ENCODE measurements at regions not wholly inside any gene's neighbourhood (a gene's known extent, or its start where the extent isn't known, plus 50 kb on each side); places are given as distances from the start of the nearest gene placed in this dataset.

GRCh38 chr6:163946437-163946836 lies 531.9 kb downstream of the QKI start:
- no TSS peak for BruUV-seq (replicated peaks)
- Histone ChIP-seq H4K8ac (ENCODE audit: low read depth in 2 of 2, low read length in 2 of 2) (no peak overlapping the region), H3K56ac (ENCODE audit: extremely low read depth, insufficient read depth, low read length) (no peak overlapping the region), H3K27me3 (ENCODE audit: control insufficient read depth, insufficient read depth, low read length) (no peaks in the 10 kb centered on the region), H3K9me1 (ENCODE audit: insufficient read depth, low read length) (no peaks in the 10 kb centered on the region), H3K9me3 (ENCODE audit: control insufficient read depth, insufficient read depth, low read length) (no peaks in the 10 kb centered on the region), H2BK20ac (ENCODE audit: low read depth, low read length) (no peak overlapping the region), H3K9ac (ENCODE audit: low read depth, low read length) (no peak overlapping the region), H2AK5ac (ENCODE audit: low read depth, low read length) (no peak overlapping the region), H3K27ac (ENCODE audit: insufficient read depth, low read length) (no peak overlapping the region), H3K4me2 (ENCODE audit: low read depth, low read length) (no peak overlapping the region), H3K23ac (ENCODE audit: low read depth, low read length) (no peak overlapping the region), H3K4me1 (ENCODE audit: control insufficient read depth, insufficient read depth, low read length) (peaks cover 2% of the 10 kb centered on the region; the same call in 1 of the 2 replicates), H3K36me3 (ENCODE audit: control insufficient read depth, insufficient read depth, low read length) (no peaks in the 10 kb centered on the region), H3K79me1 (ENCODE audit: low read depth in 1 of 2, low read length in 2 of 2) (no peaks in the 10 kb centered on the region), H3K14ac (replicated peaks; ENCODE audit: low read depth, low read length) (no peak overlapping the region), H2AK9ac (replicated peaks; ENCODE audit: low read depth, low read length, poor library complexity) (no peak overlapping the region), H3K4me3 (ENCODE audit: insufficient read depth, low read depth, low read length) (no peak overlapping the region), H3K4ac (ENCODE audit: low read depth, low read length) (no peak overlapping the region), H2BK5ac (ENCODE audit: low read depth, low read length, poor library complexity, severe bottlenecking) (no peak overlapping the region), H3K18ac (ENCODE audit: low read depth, low read length) (no peak overlapping the region), H4K5ac (ENCODE audit: low read depth, low read length) (no peak overlapping the region), H2BK15ac (ENCODE audit: low read depth, low read length) (no peak overlapping the region), H2AFZ (replicated peaks; ENCODE audit: low read length, poor library complexity) (no peak overlapping the region), H4K20me1 (ENCODE audit: insufficient read depth, low read length) (no peaks in the 10 kb centered on the region), H4K91ac (ENCODE audit: insufficient read depth, low read depth, low read length) (no peak overlapping the region), H2BK120ac (ENCODE audit: low read depth, low read length) (no peak overlapping the region)
- dilution Hi-C loops (cut with HindIII; ENCODE audit: low sequenced_read_pairs, unreplicated experiment) = no loop called here
- in situ Hi-C loops (cut with MboI; ENCODE audit: low sequenced_read_pairs) = no loop called here
- DNase-seq = no peak
- TF ChIP-seq SMC3 (IDR thresholded peaks at IDR 0.05; ENCODE audit: low read depth, low read length) (no peak), BHLHE40 (IDR thresholded peaks at IDR 0.05; ENCODE audit: low read depth, low read length) (no peak), NFE2L2 (IDR thresholded peaks at IDR 0.05; ENCODE audit: low read depth, low read length) (no peak), POLR2A (IDR thresholded peaks at IDR 0.05; ENCODE audit: low read depth, low read length) (no peak), ELK1 (IDR thresholded peaks at IDR 0.05; ENCODE audit: borderline replicate concordance, low read depth, low read length) (no peak), MAFK (IDR thresholded peaks at IDR 0.05; ENCODE audit: low read depth, low read length) (no peak), CEBPB (IDR thresholded peaks at IDR 0.05; ENCODE audit: low read depth, low read length) (no peak), MXI1 (IDR thresholded peaks at IDR 0.05; ENCODE audit: borderline replicate concordance, low read depth, low read length) (no peak), CHD1 (IDR thresholded peaks at IDR 0.05; ENCODE audit: low read depth, low read length) (no peak), MAZ (IDR thresholded peaks at IDR 0.05; ENCODE audit: borderline replicate concordance, low read depth, low read length) (no peak), FOS (IDR thresholded peaks at IDR 0.05; ENCODE audit: low read depth, low read length) (no peak), RAD21 (IDR thresholded peaks at IDR 0.05; ENCODE audit: low read length) (no peak)
- intact Hi-C loops (cut with micrococcal nuclease) = loop anchor here (2.0 kb wide), 1 partner anchor 58 kb away; no protein-coding TSS in a partner anchor
- ChIA-PET CTCF (interaction anchor here (0.9 kb wide), 1 partner anchor 429 kb away, joined by 3 read pairs; no protein-coding TSS in a partner anchor), POLR2A (ENCODE audit: unreplicated experiment) (no interaction called here)
- ATAC-seq (ENCODE audit: low read depth) = no peak
- WGBS, 2 experiments (ENCODE audit: extremely low coverage in 2 of 2, insufficient read length in 1 of 2) = 87% methylated on average over 3 of the region's 7 CpGs; no CpG with 5 or more reads in 1 of the 2 experiments

Data from IMR-90 (cell line).